T1000 (cell line): ENCODE measurements at regions not wholly inside any gene's neighbourhood (a gene's known extent, or its start where the extent isn't known, plus 50 kb on each side); places are given as distances from the start of the nearest gene placed in this dataset.

ENCODE experiments used
- DNase-seq: peaks from one replicate; lab custom pipeline; 2025; ENCODE audit warnings: mixed read lengths; lab: John Stamatoyannopoulos, UW

GRCh38 chr5:62714296-62714695, 135.7 kb downstream of the LRRC70 start:
- no peak for DNase-seq

- no peak for DNase-seq
Measured at GRCh38 chr5:62708481-62709325, 130.1 kb downstream of the LRRC70 start.

GRCh38 chr5:62707563-62707962, 128.9 kb downstream of the LRRC70 start:
- no peak for DNase-seq

- no peak for DNase-seq
Measured at GRCh38 chr5:62707131-62707530, 128.5 kb downstream of the LRRC70 start.

- DNase-seq = no peak
Measured at GRCh38 chr5:62705022-62705421, 126.4 kb downstream of the LRRC70 start.

GRCh38 chr5:62702126-62702525, 123.5 kb downstream of the LRRC70 start:
- DNase-seq = no peak

GRCh38 chr5:62701036-62701435, 122.4 kb downstream of the LRRC70 start:
- no peak for DNase-seq

- no peak for DNase-seq
Measured at GRCh38 chr5:62698756-62699155, 120.1 kb downstream of the LRRC70 start.

GRCh38 chr5:62695274-62695673, 116.7 kb downstream of the LRRC70 start:
- no peak for DNase-seq

GRCh38 chr5:62692946-62693713, 114.5 kb downstream of the LRRC70 start:
- no peak for DNase-seq

GRCh38 chr5:62691946-62692345, 113.3 kb downstream of the LRRC70 start:
- no peak for DNase-seq

GRCh38 chr5:62690421-62690820, 111.8 kb downstream of the LRRC70 start:
- no peak for DNase-seq

GRCh38 chr5:62689599-62690368, 111.2 kb downstream of the LRRC70 start:
- no peak for DNase-seq

- no peak for DNase-seq
Measured at GRCh38 chr5:62686692-62687091, 108.1 kb downstream of the LRRC70 start.

GRCh38 chr5:62685221-62685620, 106.6 kb downstream of the LRRC70 start:
- no peak for DNase-seq

- DNase-seq = no peak
Measured at GRCh38 chr5:62684310-62684709, 105.7 kb downstream of the LRRC70 start.

- DNase-seq = no peak
Measured at GRCh38 chr5:62682059-62682458, 103.4 kb downstream of the LRRC70 start.

- no peak for DNase-seq
Measured at GRCh38 chr5:62681117-62681850, 102.7 kb downstream of the LRRC70 start.

GRCh38 chr5:62680121-62680520, 101.5 kb downstream of the LRRC70 start:
- no peak for DNase-seq
